NT2/D1 (cell line): ENCODE measurements at regions not wholly inside any gene's neighbourhood (a gene's known extent, or its start where the extent isn't known, plus 50 kb on each side); places are given as distances from the start of the nearest gene placed in this dataset.

Source experiments
- YY1 ChIP-seq: IDR thresholded peaks from 2 replicates; pipeline ENCODE4 v1.6.1; 2011; ENCODE audit not compliant: insufficient read length, insufficient read depth
- ZNF274 ChIP-seq: IDR thresholded peaks from 2 replicates; pipeline ENCODE4 v1.6.1; 2011; ENCODE audit warnings: mild to moderate bottlenecking, low read depth, low read length

GRCh38 chr4:123255971-123256370 is 140.6 kb upstream of the SPRY1 start:
- TF ChIP-seq ZNF274 (no peak), YY1 (no peak)
